Trophoblast cell (in vitro differentiated cells and primary cell): ENCODE measurements at regions not wholly inside any gene's neighbourhood (a gene's known extent, or its start where the extent isn't known, plus 50 kb on each side); places are given as distances from the start of the nearest gene placed in this dataset.

Experiments
- DNase-seq, 2 donors: peaks; one replicate each; pipeline ENCODE4 v3.0.0-alpha.2; 2016
- H2AFZ ChIP-seq: 2 replicates; pipeline ENCODE4 v1.6.1; 2013; ENCODE audit warnings: low read length, moderate library complexity, mild to moderate bottlenecking; ENCODE audit not compliant: insufficient read depth, poor library complexity
- H2AK5ac ChIP-seq: 2 replicates; pipeline ENCODE4 v1.6.1; 2013; ENCODE audit warnings: mild to moderate bottlenecking, low read length
- H2BK120ac ChIP-seq: 2 replicates; pipeline ENCODE4 v1.6.1; 2013; ENCODE audit warnings: low read length, mild to moderate bottlenecking, moderate library complexity; ENCODE audit not compliant: insufficient read depth, poor library complexity
- H2BK12ac ChIP-seq: 2 replicates; pipeline ENCODE4 v1.6.1; 2013; ENCODE audit warnings: mild to moderate bottlenecking, low read length, moderate library complexity
- H2BK5ac ChIP-seq: 2 replicates; pipeline ENCODE4 v1.6.1; 2013; ENCODE audit warnings: low read length, low read depth, moderate library complexity, mild to moderate bottlenecking; ENCODE audit not compliant: poor library complexity
- H3K14ac ChIP-seq: 2 replicates; pipeline ENCODE4 v1.6.1; 2013; ENCODE audit warnings: mild to moderate bottlenecking, low read length
- H3K18ac ChIP-seq: 2 replicates; pipeline ENCODE4 v1.6.1; 2013; ENCODE audit warnings: mild to moderate bottlenecking, low read length
- H3K23ac ChIP-seq: 2 replicates; pipeline ENCODE4 v1.6.1; 2013; ENCODE audit warnings: low read length
- H3K27ac ChIP-seq: 2 replicates; pipeline ENCODE4 v1.5.1; 2013; ENCODE audit warnings: low read depth, mild to moderate bottlenecking, inconsistent platforms, low read length, moderate library complexity
- H3K27me3 ChIP-seq: 2 replicates; pipeline ENCODE4 v1.6.1; 2013; ENCODE audit warnings: inconsistent platforms, mild to moderate bottlenecking, low read length, moderate library complexity; ENCODE audit not compliant: insufficient read depth
- H3K36me3 ChIP-seq, 2 experiments: 1 replicate in 1 of 2; 2 replicates in 1 of 2; pipeline ENCODE4 v1.6.1; 2013; ENCODE audit warnings: low read length in 2 of 2, mild to moderate bottlenecking in 2 of 2, moderate library complexity in 1 of 2; ENCODE audit not compliant: insufficient read depth in 2 of 2, control insufficient read depth in 1 of 2
- H3K4ac ChIP-seq: 2 replicates; pipeline ENCODE4 v1.6.1; 2013; ENCODE audit warnings: low read depth, mild to moderate bottlenecking, low read length, moderate library complexity
- H3K4me1 ChIP-seq, 2 experiments: 1 replicate in 1 of 2; 2 replicates in 1 of 2; pipeline ENCODE4 v1.6.1; 2013; ENCODE audit warnings: low read length in 2 of 2, mild to moderate bottlenecking in 2 of 2, moderate library complexity in 1 of 2; ENCODE audit not compliant: insufficient read depth in 2 of 2, control insufficient read depth in 1 of 2
- H3K4me2 ChIP-seq: 2 replicates; pipeline ENCODE4 v1.6.1; 2013; ENCODE audit warnings: inconsistent platforms, mild to moderate bottlenecking, low read length, moderate library complexity
- H3K4me3 ChIP-seq: 2 replicates; pipeline ENCODE4 v1.5.1; 2013; ENCODE audit warnings: mild to moderate bottlenecking, low read depth, low read length, inconsistent platforms
- H3K79me1 ChIP-seq: one replicate; pipeline ENCODE4 v1.6.1; 2013; ENCODE audit warnings: low read length
- H3K79me2 ChIP-seq: 2 replicates; pipeline ENCODE4 v1.6.1; 2013; ENCODE audit warnings: low read length, mild to moderate bottlenecking; ENCODE audit not compliant: control insufficient read depth, insufficient read depth, poor library complexity
- H3K9ac ChIP-seq: 2 replicates; pipeline ENCODE4 v1.6.1; 2013; ENCODE audit warnings: mild to moderate bottlenecking, low read length
- H3K9me3 ChIP-seq: 2 replicates; pipeline ENCODE4 v1.6.1; 2013; ENCODE audit warnings: low read depth, mild to moderate bottlenecking, control low read depth, inconsistent platforms, low read length; ENCODE audit not compliant: insufficient read depth
- H4K12ac ChIP-seq: 2 replicates; pipeline ENCODE4 v1.6.1; 2013; ENCODE audit warnings: low read depth, mild to moderate bottlenecking, low read length, moderate library complexity
- H4K8ac ChIP-seq: 2 replicates; pipeline ENCODE4 v1.6.1; 2013; ENCODE audit warnings: low read depth, mild to moderate bottlenecking, low read length, moderate library complexity
- H4K91ac ChIP-seq: one replicate; pipeline ENCODE4 v1.6.1; 2013; ENCODE audit warnings: low read depth, mild to moderate bottlenecking, low read length, moderate library complexity
- WGBS: extraction: QIAGEN DNeasy Blood & Tissue Kit; methylation state at CpG from one replicate; pipeline ENCODE4 v1.1.7; 2013; ENCODE audit warnings: missing lambda C conversion rate; ENCODE audit not compliant: insufficient read length, insufficient coverage; ENCODE audit errors: extremely low coverage; 5-methylcytosine and 5-hydroxymethylcytosine counted together

- no peak overlapping the region for H2AK5ac ChIP-seq
- no peak overlapping the region for H3K14ac ChIP-seq
- no peak overlapping the region for H2BK5ac ChIP-seq
- H3K4me2 ChIP-seq: no peak overlapping the region
- WGBS: no CpG with 5 or more reads among the region's 9 CpGs
- no peak overlapping the region for H3K4ac ChIP-seq
- no peak for DNase-seq
- H3K9me3 ChIP-seq: peaks cover 1% of the 10 kb centered on the region
- H3K9ac ChIP-seq: no peak overlapping the region
- no peak overlapping the region for H3K18ac ChIP-seq
- H4K91ac ChIP-seq: no peak overlapping the region
- no peaks in the 10 kb centered on the region for H3K4me1 ChIP-seq
- no peak overlapping the region for H4K12ac ChIP-seq
- H3K4me3 ChIP-seq: no peak overlapping the region
- H3K23ac ChIP-seq: no peak overlapping the region
- H2BK120ac ChIP-seq: no peak overlapping the region
- H3K36me3 ChIP-seq: no peaks in the 10 kb centered on the region
- H3K79me2 ChIP-seq: no peaks in the 10 kb centered on the region
- no peak overlapping the region for H4K8ac ChIP-seq
- no peaks in the 10 kb centered on the region for H3K79me1 ChIP-seq
- H3K27ac ChIP-seq: no peak overlapping the region
- H3K27me3 ChIP-seq: no peaks in the 10 kb centered on the region
- H2BK12ac ChIP-seq: no peak overlapping the region
- no peak overlapping the region for H2AFZ ChIP-seq
Measured at GRCh38 chr10:78863140-78863905, 205.4 kb upstream of the ZMIZ1 start.

- WGBS: no CpG with 5 or more reads among the region's 1 CpG
- Histone ChIP-seq H3K36me3 (no peaks in the 10 kb centered on the region), H3K23ac (no peak overlapping the region), H3K4me3 (no peak overlapping the region), H3K14ac (no peak overlapping the region), H3K4me2 (no peak overlapping the region), H3K9me3 (peaks cover 1% of the 10 kb centered on the region), H3K27ac (no peak overlapping the region), H3K79me2 (no peaks in the 10 kb centered on the region), H3K9ac (no peak overlapping the region), H2BK120ac (no peak overlapping the region), H2AK5ac (no peak overlapping the region), H4K12ac (no peak overlapping the region), H2BK5ac (no peak overlapping the region), H3K4me1 (peaks cover 3 to 4% of the 10 kb centered on the region in 2 experiments), H2BK12ac (no peak overlapping the region), H3K27me3 (no peaks in the 10 kb centered on the region), H4K91ac (no peak overlapping the region), H2AFZ (no peak overlapping the region), H3K18ac (no peak overlapping the region), H3K79me1 (no peaks in the 10 kb centered on the region), H3K4ac (no peak overlapping the region), H4K8ac (no peak overlapping the region)
- DNase-seq: no peak
Measured at GRCh38 chr10:78863906-78864239, 204.9 kb upstream of the ZMIZ1 start.

GRCh38 chr10:78864761-78865537 is 203.8 kb upstream of the ZMIZ1 start:
- Histone ChIP-seq H2BK5ac (no peak overlapping the region), H3K4me1 (peaks cover 3 to 5% of the 10 kb centered on the region in 2 experiments), H3K79me1 (no peaks in the 10 kb centered on the region), H3K18ac (no peak overlapping the region), H4K8ac (no peak overlapping the region), H4K91ac (no peak overlapping the region), H3K9ac (no peak overlapping the region), H3K9me3 (peaks cover 2% of the 10 kb centered on the region), H3K36me3 (no peaks in the 10 kb centered on the region), H3K4ac (no peak overlapping the region), H3K79me2 (no peaks in the 10 kb centered on the region), H2AFZ (no peak overlapping the region), H4K12ac (no peak overlapping the region), H3K4me2 (no peak overlapping the region), H3K14ac (no peak overlapping the region), H3K23ac (no peak overlapping the region), H3K27ac (no peak overlapping the region), H3K27me3 (no peaks in the 10 kb centered on the region), H2BK120ac (no peak overlapping the region), H2BK12ac (no peak overlapping the region), H3K4me3 (peak overlapping the region; percentile 29), H2AK5ac (no peak overlapping the region)
- WGBS: no CpG with 5 or more reads among the region's 14 CpGs
- no peak for DNase-seq

GRCh38 chr10:78865538-78865875 is 203.3 kb upstream of the ZMIZ1 start:
- H4K8ac ChIP-seq: no peak overlapping the region
- no peak overlapping the region for H3K18ac ChIP-seq
- no peaks in the 10 kb centered on the region for H3K27me3 ChIP-seq
- no peaks in the 10 kb centered on the region for H3K79me1 ChIP-seq
- no peak overlapping the region for H3K14ac ChIP-seq
- no peak overlapping the region for H3K27ac ChIP-seq
- WGBS: no CpG with 5 or more reads among the region's 4 CpGs
- no peak overlapping the region for H2BK12ac ChIP-seq
- H3K36me3 ChIP-seq: no peaks in the 10 kb centered on the region
- H2AK5ac ChIP-seq: no peak overlapping the region
- H2BK120ac ChIP-seq: no peak overlapping the region
- H2AFZ ChIP-seq: no peak overlapping the region
- peaks cover 3 to 5% of the 10 kb centered on the region in 2 experiments for H3K4me1 ChIP-seq
- no peak overlapping the region for H4K91ac ChIP-seq
- peaks cover 4% of the 10 kb centered on the region for H3K9me3 ChIP-seq
- H3K4ac ChIP-seq: no peak overlapping the region
- H2BK5ac ChIP-seq: no peak overlapping the region
- no peak overlapping the region for H3K23ac ChIP-seq
- no peak overlapping the region for H3K4me2 ChIP-seq
- no peak overlapping the region for H4K12ac ChIP-seq
- DNase-seq: no peak
- no peak overlapping the region for H3K4me3 ChIP-seq
- H3K9ac ChIP-seq: no peak overlapping the region
- H3K79me2 ChIP-seq: no peaks in the 10 kb centered on the region
